ENCODE measurements at regions not wholly inside any gene's neighbourhood (a gene's known extent, or its start where the extent isn't known, plus 50 kb on each side); places are given as distances from the start of the nearest gene placed in this dataset.

- TF ChIP-seq RFX5 (IDR thresholded peaks at IDR 0.05; ENCODE audit: low read length) (no peak), RAD21 (IDR thresholded peaks at IDR 0.05; ENCODE audit: low read length) (no peak; the same call in 1 of the 2 replicates), CTCF (IDR thresholded peaks at IDR 0.05) (no peak), GABPA (IDR thresholded peaks at IDR 0.05; ENCODE audit: low read depth) (no peak), POLR2AphosphoS5 (IDR thresholded peaks at IDR 0.05; ENCODE audit: low read depth, low read length) (no peak), JUND (IDR thresholded peaks at IDR 0.05) (no peak), SMC3 (IDR thresholded peaks at IDR 0.05; ENCODE audit: low read depth, low read length) (no peak), EP300 (IDR thresholded peaks at IDR 0.05; ENCODE audit: borderline replicate concordance in 1 of 2, low read depth in 1 of 2, low read length in 1 of 2) (peak in 1 of 2 experiments; percentile 63; a peak in 1 of 4 replicates), REST (IDR thresholded peaks at IDR 0.05; ENCODE audit: low read depth, low read length) (no peak), MAX (IDR thresholded peaks at IDR 0.05; ENCODE audit: low read depth) (no peak)
Measured at GRCh38 chrX:39941332-39941920, 156.3 kb downstream of the BCOR start.
